Endothelial cell (in vitro differentiated cells): ENCODE measurements at regions not wholly inside any gene's neighbourhood (a gene's known extent, or its start where the extent isn't known, plus 50 kb on each side); places are given as distances from the start of the nearest gene placed in this dataset.
"Not testable (repeated sequence)": the region's sequence is repeated elsewhere in the genome, so short reads cannot be mapped to it uniquely, and the experiment has no call there.

Experiments used
- DNase-seq: peaks from one replicate; pipeline ENCODE4 v3.0.0; 2021; ENCODE audit warnings: low spot score
- H3K27ac Mint-ChIP-seq: one replicate; pipeline ENCODE4 v1.8.0; 2021; ENCODE audit warnings: mixed read lengths, inconsistent platforms; ENCODE audit not compliant: unreplicated experiment
- H3K27me3 Mint-ChIP-seq: one replicate; pipeline ENCODE4 v1.8.0; 2021; ENCODE audit warnings: mild to moderate bottlenecking, moderate library complexity, mixed read lengths, inconsistent platforms; ENCODE audit not compliant: unreplicated experiment
- H3K36me3 Mint-ChIP-seq: one replicate; pipeline ENCODE4 v1.8.0; 2021; ENCODE audit warnings: mild to moderate bottlenecking, low read depth, mixed read lengths, inconsistent platforms; ENCODE audit not compliant: unreplicated experiment
- H3K4me1 Mint-ChIP-seq: one replicate; pipeline ENCODE4 v1.8.0; 2021; ENCODE audit warnings: mild to moderate bottlenecking, mixed read lengths, inconsistent platforms; ENCODE audit not compliant: unreplicated experiment
- H3K4me3 Mint-ChIP-seq: one replicate; pipeline ENCODE4 v1.8.0; 2021; ENCODE audit warnings: mild to moderate bottlenecking, mixed read lengths, inconsistent platforms; ENCODE audit not compliant: unreplicated experiment
- H3K9me3 Mint-ChIP-seq: one replicate; pipeline ENCODE4 v1.8.0; 2021; ENCODE audit warnings: mixed read lengths, inconsistent platforms; ENCODE audit not compliant: unreplicated experiment
- CTCF ChIP-seq: fragments of 200-600 bp; sonication (generic); IDR thresholded peaks from one replicate; pipeline ENCODE4 v1.5.0; 2021; ENCODE audit warnings: antibody characterized with exemption; ENCODE audit not compliant: unreplicated experiment

DNA sequence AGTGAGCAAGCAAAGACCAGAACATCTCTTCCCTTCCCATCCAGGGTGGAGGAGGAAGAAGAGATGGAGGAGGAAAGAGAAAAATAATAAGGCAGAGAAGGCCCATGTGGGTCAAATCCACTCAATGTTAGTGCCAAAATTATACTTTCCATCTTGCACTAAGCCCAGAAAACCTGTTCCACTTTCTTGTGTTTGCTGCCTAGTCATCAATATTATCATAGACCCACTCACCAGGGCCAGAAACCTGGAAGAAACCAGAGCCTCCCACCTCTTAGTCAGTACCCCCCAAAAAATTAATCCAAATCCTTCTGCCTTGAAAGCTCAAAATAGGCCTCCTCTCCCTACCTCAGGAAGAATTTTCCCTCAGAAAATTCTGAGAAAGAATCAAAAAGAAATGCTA is 171.1 kb downstream of the SOD2 start:
- H3K4me1 Mint-ChIP-seq, result no peaks in the 10 kb centered on the region
- H3K36me3 Mint-ChIP-seq, result no peaks in the 10 kb centered on the region
- H3K27me3 Mint-ChIP-seq, result peaks cover 6% of the 10 kb centered on the region
- H3K9me3 Mint-ChIP-seq, result no peaks in the 10 kb centered on the region
- H3K4me3 Mint-ChIP-seq, result no peak overlapping the region
- no peak for DNase-seq
- no peak for TF ChIP-seq CTCF
- no peak overlapping the region for H3K27ac Mint-ChIP-seq

DNA sequence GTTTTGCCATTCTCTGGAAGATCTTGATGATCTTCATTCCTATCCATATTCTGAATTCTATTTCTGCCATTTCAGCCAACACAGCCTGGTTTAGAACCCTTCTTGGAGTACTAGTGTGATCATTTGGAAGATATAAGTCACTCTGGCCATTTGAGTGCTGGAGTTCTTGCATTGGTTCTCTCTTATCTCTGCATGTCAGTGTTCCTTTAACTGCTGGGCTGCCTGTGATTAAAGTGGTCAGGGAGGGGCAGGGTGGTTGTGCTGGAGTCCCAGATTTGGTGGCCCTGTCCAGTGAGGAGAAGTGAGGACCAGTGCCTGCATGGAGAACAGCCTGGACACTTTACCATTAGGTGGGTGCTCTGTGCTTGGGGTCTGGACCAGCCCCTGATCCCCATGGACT is 173.0 kb downstream of the SOD2 start:
- DNase-seq, result no peak
- Mint-ChIP-seq H3K9me3 (no peaks in the 10 kb centered on the region), H3K36me3 (no peaks in the 10 kb centered on the region), H3K27me3 (peaks cover 3% of the 10 kb centered on the region), H3K27ac (no peak overlapping the region), H3K4me3 (no peak overlapping the region), H3K4me1 (no peaks in the 10 kb centered on the region)
- no peak for TF ChIP-seq CTCF

GRCh38 chr6:159515811-159516210 is 177.2 kb downstream of the SOD2 start:
- H3K27me3 Mint-ChIP-seq, DNase-seq, H3K9me3 Mint-ChIP-seq, H3K4me1 Mint-ChIP-seq, H3K4me3 Mint-ChIP-seq, H3K27ac Mint-ChIP-seq, H3K36me3 Mint-ChIP-seq: not testable (repeated sequence)

- H3K27ac Mint-ChIP-seq, result no peak overlapping the region
- H3K27me3 Mint-ChIP-seq, result no peaks in the 10 kb centered on the region
- no peak overlapping the region for H3K4me3 Mint-ChIP-seq
- DNase-seq, result no peak
- H3K36me3 Mint-ChIP-seq, result no peaks in the 10 kb centered on the region
- H3K9me3 Mint-ChIP-seq, result no peaks in the 10 kb centered on the region
- no peaks in the 10 kb centered on the region for H3K4me1 Mint-ChIP-seq
- no peak for TF ChIP-seq CTCF
Measured at GRCh38 chr6:159513914-159514313, 179.1 kb downstream of the SOD2 start.

DNA sequence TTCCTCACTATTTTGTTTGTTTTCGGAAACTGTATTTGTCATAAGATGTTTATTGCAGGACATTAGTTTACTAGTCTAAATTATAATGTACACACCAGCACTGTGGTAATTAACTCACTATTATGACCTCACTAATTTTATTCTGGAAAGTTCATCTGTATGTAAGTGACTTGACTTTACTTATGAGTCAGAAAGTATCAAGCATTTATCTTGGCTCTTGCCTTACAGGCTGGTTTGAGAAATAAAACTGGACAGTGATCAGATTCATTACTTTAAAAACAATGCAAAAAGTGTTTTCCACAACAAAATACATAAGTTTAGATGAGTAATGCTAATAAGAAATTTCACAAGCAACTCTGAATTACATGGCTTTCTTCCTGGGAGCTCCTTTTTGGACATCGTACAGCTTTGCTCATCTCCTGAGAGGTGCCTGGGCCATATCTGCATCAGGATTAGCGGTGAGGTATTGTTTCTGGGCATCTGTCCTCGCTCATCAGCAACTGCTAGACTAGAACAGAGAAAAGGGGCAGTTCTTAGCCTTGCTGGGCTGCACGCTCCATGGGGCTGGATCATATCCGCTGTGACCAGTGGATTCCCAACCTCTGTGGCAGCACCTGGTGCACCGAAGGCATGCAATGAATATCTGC is 179.8 kb downstream of the SOD2 start:
- Mint-ChIP-seq H3K27me3 (no peaks in the 10 kb centered on the region), H3K27ac (no peak overlapping the region), H3K4me1 (no peaks in the 10 kb centered on the region), H3K9me3 (no peaks in the 10 kb centered on the region), H3K36me3 (no peaks in the 10 kb centered on the region), H3K4me3 (no peak overlapping the region)
- no peak for TF ChIP-seq CTCF
- no peak for DNase-seq
